ENCODE measurements at regions not wholly inside any gene's neighbourhood (a gene's known extent, or its start where the extent isn't known, plus 50 kb on each side); places are given as distances from the start of the nearest gene placed in this dataset.

DNA sequence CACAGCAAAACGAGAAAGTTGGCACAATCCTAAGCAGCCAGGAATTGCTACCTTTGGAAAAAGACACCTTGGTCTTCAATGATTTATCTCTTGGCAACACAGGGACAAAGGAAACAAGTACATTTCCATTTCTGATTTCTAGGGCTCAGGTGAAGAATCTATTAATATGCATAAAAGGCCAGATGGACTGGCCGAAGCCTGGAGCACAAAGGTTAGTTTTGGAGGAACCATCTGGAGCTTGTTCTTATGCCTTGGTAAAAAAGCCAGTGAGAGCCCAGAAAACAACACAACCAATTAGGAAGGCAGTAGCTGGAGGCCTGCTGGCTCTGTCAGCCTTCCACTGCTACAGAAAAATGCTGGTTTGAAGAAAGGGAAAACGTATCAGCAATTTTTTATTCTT is 713.5 kb upstream of the API5 start:
- TF ChIP-seq POLR2A (IDR thresholded peaks at IDR 0.05) = no peak
- no peak for TF ChIP-seq EP300 (IDR thresholded peaks at IDR 0.05)
- TF ChIP-seq, protein P1, sequence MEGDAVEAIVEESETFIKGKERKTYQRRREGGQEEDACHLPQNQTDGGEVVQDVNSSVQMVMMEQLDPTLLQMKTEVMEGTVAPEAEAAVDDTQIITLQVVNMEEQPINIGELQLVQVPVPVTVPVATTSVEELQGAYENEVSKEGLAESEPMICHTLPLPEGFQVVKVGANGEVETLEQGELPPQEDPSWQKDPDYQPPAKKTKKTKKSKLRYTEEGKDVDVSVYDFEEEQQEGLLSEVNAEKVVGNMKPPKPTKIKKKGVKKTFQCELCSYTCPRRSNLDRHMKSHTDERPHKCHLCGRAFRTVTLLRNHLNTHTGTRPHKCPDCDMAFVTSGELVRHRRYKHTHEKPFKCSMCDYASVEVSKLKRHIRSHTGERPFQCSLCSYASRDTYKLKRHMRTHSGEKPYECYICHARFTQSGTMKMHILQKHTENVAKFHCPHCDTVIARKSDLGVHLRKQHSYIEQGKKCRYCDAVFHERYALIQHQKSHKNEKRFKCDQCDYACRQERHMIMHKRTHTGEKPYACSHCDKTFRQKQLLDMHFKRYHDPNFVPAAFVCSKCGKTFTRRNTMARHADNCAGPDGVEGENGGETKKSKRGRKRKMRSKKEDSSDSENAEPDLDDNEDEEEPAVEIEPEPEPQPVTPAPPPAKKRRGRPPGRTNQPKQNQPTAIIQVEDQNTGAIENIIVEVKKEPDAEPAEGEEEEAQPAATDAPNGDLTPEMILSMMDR (IDR thresholded peaks at IDR 0.05) = no peak

Data from suprapubic skin (tissue), 3 donors.